HUDEP-2 (cell line): ENCODE measurements at regions not wholly inside any gene's neighbourhood (a gene's known extent, or its start where the extent isn't known, plus 50 kb on each side); places are given as distances from the start of the nearest gene placed in this dataset.
"Not testable (repeated sequence)": the region's sequence is repeated elsewhere in the genome, so short reads cannot be mapped to it uniquely, and the experiment has no call there.

ENCODE experiments used
- DNase-seq, 76 experiments: peaks; one replicate each; lab custom pipeline; 2025; ENCODE audit not compliant: unreplicated experiment in 76 of 76; lab: John Stamatoyannopoulos, UW

DNA sequence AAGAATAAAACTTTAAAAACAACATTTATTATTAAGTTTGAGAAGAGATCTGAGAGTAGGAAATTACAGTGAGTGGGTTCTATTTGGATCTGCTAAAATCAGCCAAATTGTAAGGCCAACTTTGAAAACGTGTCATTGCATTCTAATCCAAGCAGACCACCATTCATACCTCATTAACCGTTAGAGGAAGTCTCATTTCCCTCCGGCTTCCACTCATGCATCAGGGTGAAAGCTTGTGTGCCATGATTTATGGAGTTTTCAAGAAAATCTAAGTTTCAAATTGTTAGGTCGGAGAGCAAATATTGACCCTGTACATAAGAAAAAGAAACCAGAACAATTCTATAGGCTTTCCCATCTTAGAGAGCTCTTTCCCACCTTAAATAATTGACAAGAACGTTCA is 166.6 kb upstream of the NRG3 start:
- no peak for DNase-seq

DNA sequence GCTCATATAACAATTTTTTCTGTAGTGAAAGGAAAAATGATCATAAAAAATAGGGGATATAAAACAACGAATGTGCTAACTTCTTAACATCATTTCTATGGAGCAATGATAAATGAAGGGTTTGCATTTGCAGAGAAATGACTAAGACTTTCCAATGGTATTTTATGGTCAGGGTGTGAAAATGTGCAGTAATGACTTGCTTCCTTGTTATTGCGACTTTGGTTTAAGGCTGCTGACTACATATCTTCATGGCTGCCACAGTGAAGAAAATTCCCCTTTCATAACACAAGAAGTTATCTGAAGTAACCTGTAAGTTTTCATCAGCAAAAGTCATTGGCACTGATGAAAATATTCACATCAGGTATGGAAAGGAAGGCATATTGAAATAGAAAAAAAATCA is 166.1 kb upstream of the NRG3 start:
- DNase-seq, result no peak

DNA sequence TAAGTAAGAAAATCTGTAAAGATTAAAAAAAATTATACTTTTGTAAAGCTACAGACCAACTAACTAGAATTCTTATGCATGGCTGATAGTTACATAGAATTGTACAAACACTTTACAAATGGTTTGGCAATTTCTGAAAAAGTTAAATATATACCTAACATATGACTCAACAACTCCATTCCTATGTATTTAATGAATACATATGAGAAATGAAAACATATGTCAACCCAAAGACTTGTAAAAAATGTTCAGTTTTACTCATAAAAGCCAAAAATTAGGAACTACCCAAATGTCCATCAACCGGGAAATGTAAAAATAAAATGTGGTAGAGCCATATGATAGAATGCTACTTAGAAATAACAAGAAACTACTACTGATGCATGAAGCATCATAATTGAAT is 152.6 kb upstream of the NRG3 start:
- no peak for DNase-seq

GRCh38 chr10:81724431-81724830 is 150.6 kb upstream of the NRG3 start:
- DNase-seq, result no peak

- no peak for DNase-seq
Observed at GRCh38 chr10:81725851-81726250, 149.1 kb upstream of the NRG3 start.

GRCh38 chr10:81728692-81729091 is 146.3 kb upstream of the NRG3 start:
- no peak for DNase-seq

DNA sequence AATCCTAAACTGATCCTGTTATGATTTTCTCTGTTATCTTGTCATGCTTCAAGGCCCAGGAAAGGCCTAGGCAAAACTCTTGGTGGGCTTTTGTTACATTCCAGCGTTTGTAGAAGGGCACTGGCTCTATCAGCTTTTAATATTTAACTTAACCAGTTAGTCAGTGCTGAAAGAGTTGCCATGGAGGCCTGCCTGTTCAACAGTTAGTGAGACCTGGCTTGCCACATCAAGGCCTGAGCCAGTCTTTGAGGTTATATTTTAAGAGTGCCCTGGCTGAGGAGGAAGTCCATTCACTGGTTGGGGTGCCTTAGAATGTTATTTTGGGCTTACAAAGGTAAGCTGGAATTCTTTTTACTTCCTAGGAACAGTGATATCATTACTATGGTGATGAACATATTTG is 144.1 kb upstream of the NRG3 start:
- no peak for DNase-seq

DNA sequence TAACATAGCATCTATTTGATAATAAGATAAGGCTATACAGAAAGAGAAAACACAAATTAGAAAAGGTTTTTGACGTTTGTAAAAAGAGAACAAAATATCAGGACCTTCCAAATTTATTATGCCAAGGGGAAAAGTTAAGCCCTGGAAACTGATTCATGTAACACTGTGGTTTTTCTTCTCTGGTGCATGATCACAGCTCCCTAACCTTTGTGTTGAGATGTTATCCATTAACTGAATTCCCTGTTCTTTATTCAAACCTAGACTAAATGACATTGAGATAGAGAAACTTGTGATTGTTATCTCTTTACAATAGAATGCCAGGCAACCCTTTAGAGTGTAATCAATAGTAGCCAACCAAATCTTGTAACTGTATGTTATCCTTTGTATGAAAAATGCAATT is 141.5 kb upstream of the NRG3 start:
- DNase-seq, result no peak

DNA sequence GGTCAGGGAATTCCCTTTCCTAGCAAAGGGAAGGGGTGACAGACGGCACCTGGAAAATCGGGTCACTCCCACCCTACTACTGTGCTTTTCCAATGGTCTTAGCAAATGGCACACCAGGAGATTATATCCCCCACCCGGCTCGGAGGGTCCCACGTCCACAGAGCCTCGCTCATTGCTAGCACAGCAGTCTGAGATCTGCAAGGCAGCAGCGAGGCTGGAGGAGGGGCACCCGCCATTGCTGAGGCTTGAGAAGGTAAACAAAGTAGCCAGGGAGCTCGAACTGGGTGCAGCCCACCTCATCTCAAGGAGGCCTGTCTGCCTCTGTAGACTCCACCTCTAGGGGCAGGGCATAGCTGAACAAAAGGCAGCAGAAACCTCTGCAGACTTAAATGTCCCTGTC is 139.8 kb upstream of the NRG3 start:
- not testable (repeated sequence) for DNase-seq

- no peak for DNase-seq
Observed at GRCh38 chr10:81759111-81759510, 115.9 kb upstream of the NRG3 start.

DNA sequence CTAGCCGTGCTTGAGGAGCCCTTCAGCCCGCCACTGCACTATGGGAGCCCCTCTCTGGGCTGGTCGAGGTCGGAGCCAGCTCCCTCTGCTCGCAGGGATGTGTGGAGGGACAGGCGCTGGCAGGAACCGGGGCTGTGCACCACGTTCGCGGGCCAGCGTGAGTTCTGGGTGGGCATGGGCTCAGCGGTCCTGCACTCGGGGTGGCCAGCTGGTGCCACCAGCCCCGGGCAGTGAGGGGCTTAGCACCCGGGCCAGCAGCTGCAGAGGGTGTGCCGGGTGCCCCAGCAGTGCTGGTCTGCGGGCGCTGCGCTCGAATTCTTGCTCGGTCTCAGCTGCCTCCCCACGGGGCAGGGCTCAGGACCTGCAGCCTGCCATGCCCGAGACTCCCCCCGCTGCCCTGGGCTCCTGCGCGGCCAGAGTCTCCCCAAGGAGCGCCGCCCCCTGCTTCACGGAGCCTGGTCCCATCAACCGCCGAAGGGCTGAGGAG is 90.8 kb upstream of the NRG3 start:
- no peak for DNase-seq

GRCh38 chr10:81792729-81793128 is 82.3 kb upstream of the NRG3 start:
- no peak for DNase-seq

DNA sequence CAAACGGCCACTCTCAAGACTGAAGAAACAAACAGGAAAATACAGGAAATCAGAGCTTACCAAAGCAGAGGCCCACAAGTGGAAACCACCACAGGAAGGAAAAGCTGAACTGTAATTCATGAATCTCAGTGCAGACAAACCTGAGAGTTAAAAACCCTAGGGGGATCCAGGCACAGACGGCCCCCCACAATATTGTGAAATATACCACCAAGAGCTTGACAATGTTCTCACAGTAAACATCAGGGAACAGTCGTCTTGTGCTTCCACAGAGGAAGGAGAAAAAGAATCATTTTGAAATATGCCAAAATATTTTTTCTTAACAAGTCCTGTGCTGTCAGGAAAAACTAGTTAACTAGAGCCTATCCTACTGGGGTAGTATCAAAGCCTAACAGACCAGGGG is 68.2 kb upstream of the NRG3 start:
- DNase-seq, result no peak

DNA sequence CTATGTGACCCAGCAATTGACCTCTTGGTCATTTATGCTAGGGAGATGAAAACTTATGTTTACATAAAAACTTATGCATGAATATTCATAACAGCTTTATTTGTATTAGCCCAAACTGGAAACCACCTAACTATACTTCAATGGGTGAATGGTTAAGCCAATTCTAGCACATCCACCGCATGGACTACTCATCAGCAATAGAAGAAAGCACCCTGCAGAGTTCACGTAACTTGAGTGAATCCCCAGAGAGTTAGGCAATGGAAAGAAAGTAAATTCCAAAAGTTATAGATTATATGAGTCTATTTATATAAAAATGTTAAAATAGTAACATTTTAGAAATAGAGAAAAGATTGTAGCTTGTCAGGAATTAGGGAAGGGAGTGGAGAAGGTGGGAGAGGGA is 60.2 kb upstream of the NRG3 start:
- no peak for DNase-seq

DNA sequence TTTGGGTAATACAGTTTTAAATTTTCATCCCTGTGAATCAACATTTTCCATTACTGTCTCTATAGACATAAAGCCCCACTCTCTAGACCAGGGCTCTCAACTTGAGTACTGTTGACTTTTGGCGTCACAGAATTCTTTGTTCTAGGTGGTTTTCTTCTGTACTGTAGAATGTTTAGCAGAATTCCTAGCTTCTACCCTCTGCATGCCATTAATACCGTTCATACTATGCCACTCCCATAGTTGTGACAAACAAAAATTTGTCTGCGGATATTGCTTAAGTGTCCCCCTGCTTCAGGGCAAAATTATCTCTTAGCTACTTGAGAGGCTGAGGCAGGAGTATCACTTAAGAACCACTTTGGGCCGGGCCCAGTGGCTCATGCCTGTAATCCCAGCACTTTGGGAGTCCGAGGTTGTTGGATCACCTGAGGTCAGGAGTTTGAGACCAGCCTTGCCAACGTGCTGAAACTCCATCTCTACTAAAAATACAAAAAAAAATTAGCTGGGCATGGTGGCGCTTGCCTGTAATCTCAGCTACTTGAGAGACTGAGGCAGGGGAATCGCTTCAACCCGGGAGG is 57.3 kb upstream of the NRG3 start:
- DNase-seq, result no peak

DNA sequence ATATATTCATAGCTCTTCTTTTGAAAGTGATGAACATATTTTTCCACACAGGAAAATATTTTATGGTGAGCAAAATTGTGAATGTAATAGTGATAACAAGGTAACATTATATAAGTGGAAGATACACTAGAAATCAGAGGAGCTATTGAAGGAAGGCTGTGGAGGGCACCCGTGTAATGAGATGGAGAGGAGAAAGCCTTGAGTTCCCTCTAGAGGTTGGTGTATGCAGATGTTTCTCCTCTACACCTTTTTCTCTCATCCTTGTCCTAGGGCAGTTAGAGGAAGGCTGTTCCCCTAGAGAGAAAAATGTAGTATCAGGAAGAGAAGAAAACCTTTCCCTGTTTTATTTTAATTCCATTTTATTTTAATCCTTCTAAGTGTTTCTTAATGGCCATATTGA is 54.6 kb upstream of the NRG3 start:
- peak in 1 of 76 experiments; percentile 0 for DNase-seq
